T-helper 1 cell treated with Interleukin-12 subunit alpha and Interleukin-12 subunit beta and Interleukin-4 antibody, amounts not matched to agents 30 ng/mL and 1 ng/mL, for 36 hours (primary cell): ENCODE measurements at regions not wholly inside any gene's neighbourhood (a gene's known extent, or its start where the extent isn't known, plus 50 kb on each side); places are given as distances from the start of the nearest gene placed in this dataset.
"Not testable (repeated sequence)": the region's sequence is repeated elsewhere in the genome, so short reads cannot be mapped to it uniquely, and the experiment has no call there.

Experiments used
- intact Hi-C: fragments of 100-400 bp; cut with micrococcal nuclease; formaldehyde crosslinking; loops from one replicate; pipeline ENCODE4 v1.15.1; 2024

GRCh38 chr1:30138891-30139290 lies 584.5 kb downstream of the MATN1 start:
- intact Hi-C loops = no loop called here

- intact Hi-C loops = no loop called here
These were observed 586.4 kb downstream of the MATN1 start for GRCh38 chr1:30137001-30137400.

- intact Hi-C loops = no loop called here
These were observed 587.7 kb downstream of the MATN1 start for GRCh38 chr1:30135698-30136097.

GRCh38 chr1:30134466-30135217 lies 588.7 kb downstream of the MATN1 start:
- intact Hi-C loops = no loop called here

DNA sequence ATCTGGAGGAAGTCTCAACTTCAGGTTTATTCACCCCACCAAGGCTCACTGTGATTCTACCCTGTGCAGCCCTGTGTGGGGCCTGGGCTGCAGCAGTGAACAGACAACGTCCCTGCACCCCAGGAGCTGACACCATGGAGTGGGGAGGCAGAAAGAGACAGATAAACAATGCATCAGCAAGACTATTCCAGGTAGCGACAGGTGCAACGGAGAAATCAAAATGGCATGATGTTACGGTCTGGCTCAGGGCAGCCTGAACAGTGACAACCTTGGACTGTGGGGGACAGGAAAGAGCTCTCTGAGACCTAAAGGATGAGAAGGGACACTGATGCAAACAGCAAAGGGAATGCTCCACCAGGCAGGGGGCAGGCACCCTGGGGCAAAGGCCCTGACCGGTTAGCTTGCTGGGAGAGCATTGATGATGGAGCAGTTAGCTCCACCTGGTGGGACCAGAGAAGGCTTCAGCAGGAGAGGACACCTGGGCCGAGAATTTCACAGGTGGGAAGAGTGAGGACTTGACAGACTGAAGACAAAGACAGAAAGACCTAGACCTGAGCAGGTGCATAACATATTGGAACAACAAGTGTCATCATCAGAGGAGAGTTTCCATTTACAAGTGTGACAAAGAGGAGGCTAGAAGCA lies 589.9 kb downstream of the MATN1 start:
- intact Hi-C loops = no loop called here

- intact Hi-C loops = no loop called here
These were observed 590.6 kb downstream of the MATN1 start for GRCh38 chr1:30132602-30133286.

GRCh38 chr1:30130566-30130965 lies 592.8 kb downstream of the MATN1 start:
- intact Hi-C loops = not testable (repeated sequence)

GRCh38 chr1:30130099-30130498 lies 593.3 kb downstream of the MATN1 start:
- intact Hi-C loops = no loop called here

- intact Hi-C loops = no loop called here
These were observed 593.8 kb downstream of the MATN1 start for GRCh38 chr1:30129421-30130055.

DNA sequence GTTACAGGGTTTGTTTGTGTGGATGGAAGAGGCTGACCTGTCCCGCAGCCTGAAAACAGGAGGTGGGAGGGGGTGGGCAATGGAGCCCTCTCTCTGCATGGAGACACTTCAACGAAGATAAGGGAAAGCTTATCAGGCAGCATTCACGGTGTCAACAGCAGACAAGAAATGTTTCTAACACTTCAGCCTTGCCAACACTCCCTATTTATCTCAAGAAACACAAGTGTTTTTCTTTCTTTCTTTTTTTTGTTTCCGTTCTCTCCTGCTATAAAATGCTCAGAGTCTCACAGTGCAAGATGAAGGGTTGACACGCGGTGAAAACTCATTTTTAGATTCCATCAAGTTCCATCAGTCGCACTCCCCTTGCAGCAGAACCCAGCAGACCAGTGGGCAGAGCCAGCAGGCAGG lies 594.4 kb downstream of the MATN1 start:
- intact Hi-C loops = no loop called here

- intact Hi-C loops = no loop called here
These were observed 596.5 kb downstream of the MATN1 start for GRCh38 chr1:30126848-30127247.

DNA sequence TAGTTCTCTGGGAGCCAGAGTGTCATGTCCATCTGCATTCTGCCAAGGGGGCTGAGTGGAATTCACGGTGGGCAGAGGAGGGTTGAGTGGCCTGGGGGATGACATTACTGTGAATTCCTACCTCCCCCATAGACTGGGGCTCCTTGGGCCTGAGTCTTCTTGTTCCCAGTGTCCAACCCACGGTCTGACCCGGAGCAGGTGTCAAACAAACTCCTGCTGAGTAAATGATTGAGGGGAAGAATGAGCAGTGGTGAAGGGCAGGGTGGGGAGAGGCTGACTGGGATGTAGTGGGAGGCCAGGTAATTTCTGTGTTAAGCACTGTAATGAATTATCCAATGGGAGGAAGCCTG lies 597.6 kb downstream of the MATN1 start:
- intact Hi-C loops = no loop called here

GRCh38 chr1:30125021-30125820 lies 598.2 kb downstream of the MATN1 start:
- intact Hi-C loops = no loop called here

DNA sequence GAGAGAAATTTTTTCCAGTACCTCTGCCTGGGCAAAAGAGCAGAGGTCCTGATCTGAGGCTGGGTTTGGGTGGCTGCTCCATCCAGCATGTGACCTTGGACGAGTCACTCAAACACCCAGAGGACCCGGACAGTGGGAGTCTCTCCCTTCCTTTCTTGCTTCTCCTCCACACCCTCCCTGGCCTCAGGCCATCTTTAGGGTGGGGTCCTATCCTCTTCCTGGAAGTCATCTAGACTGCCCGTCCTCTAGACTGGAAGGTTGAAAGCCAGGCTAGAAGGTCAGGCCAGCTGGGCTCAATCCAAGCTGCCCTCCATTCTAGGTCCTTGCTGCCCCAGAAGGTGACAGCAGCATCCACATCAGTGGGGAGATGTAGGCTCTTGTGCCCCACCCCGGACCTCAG lies 599.5 kb downstream of the MATN1 start:
- intact Hi-C loops = no loop called here

DNA sequence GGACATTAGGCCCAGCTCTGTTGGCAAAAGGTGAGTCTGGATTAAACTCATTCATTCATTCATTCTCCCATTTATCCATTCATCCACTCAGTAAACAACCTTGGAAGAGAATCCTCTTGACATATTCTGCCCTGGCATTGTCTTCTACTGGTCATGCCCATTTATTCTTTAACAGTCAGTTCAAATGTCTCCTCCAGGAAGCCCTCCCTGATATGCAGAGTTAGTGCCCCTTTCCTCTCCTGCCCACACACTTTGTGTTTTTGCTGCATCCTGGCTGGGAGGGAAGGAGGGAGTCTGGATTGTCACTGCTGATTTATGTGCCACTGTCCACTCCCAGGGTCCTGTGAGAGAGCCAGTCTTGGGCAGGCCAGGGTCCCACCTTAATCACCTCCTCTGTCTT lies 600.3 kb downstream of the MATN1 start:
- intact Hi-C loops = no loop called here

- intact Hi-C loops = no loop called here
These were observed 603.0 kb downstream of the MATN1 start for GRCh38 chr1:30120245-30121000.

- intact Hi-C loops = no loop called here
These were observed 605.7 kb downstream of the MATN1 start for GRCh38 chr1:30117685-30118084.

DNA sequence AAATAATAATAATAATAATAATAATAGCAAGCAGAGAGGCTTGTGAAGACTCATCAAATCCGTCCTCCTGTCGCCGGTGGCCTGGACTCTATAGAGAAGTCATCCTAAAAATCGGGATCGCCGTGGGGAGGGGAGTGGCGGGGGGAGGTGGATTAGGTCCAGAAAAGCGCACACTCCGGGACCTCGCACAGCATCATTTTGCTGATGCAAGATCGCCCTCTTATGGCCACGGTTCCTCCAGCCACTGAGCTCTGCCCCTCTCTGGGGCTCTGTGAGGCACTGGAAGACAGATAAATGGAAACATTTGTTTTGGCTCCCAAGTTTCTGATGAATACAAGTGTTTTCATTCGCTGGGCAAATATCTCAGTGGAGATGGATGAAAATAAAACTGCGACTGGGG lies 612.0 kb downstream of the MATN1 start:
- intact Hi-C loops = no loop called here

DNA sequence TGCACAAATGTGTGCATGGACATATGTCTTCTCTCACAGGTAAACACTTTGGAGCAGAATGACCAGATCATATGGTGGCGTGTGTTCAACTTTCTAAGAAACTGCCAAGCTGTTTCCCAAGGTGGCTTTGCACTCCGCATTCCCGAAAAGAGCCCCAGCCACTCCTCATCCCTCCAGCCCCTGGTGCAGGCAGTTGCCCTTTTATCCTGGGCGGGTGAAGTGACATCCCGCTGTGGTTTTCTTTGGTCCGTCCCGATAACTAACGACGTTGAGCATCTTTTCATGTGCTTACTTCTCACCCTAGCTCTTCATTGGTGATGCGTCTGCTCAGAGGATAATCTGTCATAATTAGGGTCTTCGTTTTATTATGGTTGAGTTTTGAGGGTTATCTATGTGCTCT lies 612.5 kb downstream of the MATN1 start:
- intact Hi-C loops = no loop called here

DNA sequence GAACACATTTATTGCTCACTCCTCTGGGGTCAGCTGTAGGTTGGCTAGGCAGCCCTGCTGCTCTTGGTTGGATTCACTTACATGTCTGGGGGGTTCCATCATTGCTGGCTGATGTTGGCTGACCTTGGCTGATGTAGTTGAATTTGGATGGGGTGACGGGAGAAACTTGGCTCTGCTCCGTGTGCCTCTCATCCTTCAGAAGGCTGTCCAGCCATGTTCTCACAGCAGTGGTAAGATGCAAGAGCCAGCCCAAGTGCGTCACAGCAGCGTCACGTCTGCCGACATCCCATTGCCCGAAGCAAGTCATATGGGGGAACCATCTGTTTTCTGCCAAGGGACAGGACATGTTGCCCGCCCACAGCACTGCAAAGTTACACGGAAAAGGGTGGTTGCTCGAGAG lies 613.5 kb downstream of the MATN1 start:
- intact Hi-C loops = no loop called here

DNA sequence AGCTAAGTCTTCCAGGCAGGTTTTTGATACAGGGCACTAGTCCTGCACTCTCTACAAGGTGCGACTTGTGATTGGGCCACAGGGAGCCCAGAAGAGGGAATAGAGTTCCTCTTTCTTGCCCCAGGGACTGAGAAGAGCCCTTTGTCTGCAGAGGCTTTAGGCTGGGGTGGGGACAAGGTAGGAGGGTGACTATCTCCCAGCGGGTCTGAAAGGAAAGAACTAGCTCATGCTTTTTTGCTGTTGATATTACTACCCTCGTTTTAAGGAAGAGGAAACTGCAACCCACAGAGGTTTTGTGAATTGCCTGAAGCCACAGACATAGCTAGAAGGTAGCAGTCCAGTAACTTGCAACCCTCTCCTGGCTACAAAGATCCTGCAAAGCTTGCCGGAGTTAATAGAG lies 615.2 kb downstream of the MATN1 start:
- intact Hi-C loops = no loop called here
